SKM-1 treated with dmso at 0.1 percent for 144 hours (cell line): ENCODE measurements at regions not wholly inside any gene's neighbourhood (a gene's known extent, or its start where the extent isn't known, plus 50 kb on each side); places are given as distances from the start of the nearest gene placed in this dataset.

Experiments used
- DNase-seq: peaks from one replicate; lab custom pipeline; 2025; ENCODE audit not compliant: unreplicated experiment; lab: John Stamatoyannopoulos, UW

DNA sequence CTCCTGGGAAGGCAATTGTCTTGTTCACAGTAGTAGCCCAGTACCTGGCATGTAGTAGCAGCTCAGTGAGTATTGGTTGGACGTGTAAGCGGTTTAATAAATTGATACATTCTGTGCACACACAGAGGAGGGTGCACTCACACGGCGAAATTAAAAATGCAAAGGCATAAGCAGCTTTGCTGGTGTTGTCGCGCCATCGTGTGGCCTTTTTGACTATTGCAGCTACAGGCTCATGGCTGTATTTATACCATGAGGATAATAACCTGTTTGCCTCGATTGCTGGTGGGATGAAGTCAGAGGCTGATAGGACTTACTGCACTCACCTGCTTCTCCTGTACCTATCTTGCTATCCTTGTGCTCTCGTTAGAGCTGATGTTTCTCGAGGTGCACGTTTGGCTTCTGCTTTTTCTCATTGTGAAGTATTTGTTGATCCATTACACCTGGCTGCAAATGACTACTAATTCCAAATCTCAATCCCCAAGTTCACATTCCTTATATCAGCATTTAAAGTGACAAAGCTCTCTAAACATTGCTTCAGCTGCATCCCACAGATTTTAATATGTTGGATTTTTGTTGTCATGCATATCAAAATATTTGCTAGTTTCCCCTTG is 61.5 kb downstream of the TBXT start:
- DNase-seq: peak; percentile 56

DNA sequence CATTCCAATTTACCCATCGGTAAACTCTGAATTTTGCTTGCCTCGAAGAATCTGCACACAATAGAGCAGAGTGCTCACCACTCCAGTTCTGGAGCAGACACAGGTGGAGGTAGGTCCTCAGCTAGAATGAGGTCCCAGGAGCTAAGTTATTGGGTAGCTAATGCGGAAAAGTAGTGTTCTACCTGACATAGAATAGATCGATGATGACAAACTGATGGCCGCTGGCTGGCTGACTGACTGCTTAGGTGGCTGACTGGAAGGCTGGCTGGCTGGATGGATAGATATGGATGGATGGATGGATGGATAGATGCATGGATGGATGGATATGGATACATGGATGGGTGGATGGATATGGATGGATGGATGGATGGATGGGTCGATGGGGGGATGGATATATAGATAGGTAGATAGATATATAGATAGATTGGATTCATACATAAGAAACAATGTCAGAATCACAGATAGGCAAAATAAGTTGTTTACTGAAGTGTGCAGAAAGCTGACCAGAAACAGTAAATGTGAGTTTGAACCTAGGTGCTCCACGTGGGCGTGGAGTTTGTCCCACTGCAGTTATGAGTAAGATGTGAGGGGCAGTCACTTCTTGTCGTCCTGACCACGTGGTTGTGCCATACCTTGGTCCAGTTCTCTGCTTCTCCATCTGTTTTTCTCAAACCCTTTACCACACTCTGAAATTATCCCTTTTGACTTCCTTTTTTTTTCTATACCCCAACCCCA is 62.1 kb downstream of the TBXT start:
- peak; percentile 46 for DNase-seq

DNA sequence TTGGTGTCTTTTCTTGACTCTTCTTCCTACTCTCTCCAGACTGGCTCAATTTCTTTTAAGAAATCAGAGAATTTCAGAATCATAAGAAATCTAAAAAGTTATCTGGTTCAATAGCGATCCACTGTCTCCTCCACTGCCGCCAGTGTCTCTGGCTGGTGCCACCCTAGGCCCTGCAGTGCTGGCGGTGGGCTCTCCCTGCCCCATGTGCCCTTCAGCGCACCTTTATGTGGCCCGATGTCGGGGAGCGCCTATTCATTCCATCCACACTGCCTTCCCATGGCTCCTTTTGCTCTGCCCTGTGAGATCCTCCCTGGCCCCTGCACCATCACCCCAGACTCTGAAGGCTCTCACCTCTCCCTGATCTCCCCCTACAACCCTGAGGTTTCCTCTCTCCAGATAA is 62.8 kb downstream of the TBXT start:
- no peak for DNase-seq

DNA sequence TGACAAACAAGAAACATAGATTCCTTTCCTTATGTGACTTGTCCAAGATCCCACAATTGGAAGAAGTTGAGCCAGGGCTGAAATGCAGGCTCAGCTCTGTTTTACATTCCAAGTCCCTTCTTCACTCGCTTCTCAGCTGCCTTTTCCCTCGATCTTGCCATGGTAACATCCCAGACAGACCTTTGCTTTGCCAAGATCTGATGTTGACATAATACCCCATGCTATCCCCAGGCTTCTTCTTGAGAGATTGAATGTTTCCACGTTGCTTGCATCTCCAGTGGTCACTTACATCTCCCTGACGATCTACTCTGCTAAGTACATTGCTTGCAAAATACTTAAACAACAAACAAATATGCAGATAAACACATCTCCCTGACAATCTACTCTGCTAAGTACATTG is 63.5 kb downstream of the TBXT start:
- no peak for DNase-seq

DNA sequence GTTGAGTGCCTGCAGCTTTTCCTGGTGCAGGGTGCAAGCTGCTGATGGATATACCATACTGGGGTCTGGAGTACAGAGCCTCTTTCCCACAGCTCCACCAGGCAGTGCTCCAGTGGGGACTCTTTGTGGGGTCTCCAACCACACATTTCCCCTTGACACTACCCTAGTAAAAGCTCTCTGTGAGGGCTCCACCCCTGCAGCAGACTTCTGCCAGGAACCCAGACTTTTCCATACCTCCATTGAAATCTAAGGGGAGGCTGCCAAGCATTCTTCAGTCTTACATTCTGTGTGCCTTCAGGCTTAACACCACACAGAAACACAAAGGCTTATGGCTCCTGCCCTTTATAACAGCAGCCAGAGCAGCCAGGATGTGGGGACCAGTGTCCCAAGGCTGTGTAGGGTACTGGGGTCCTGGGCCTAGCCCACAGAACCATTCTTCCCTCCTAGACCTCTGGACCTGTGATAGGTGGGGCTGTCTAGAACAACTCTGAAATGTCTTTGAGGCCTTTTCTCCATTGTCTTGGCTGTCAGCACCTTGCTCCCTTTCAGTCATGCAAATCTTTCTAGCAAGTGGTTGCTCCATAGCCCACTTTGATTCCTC is 65.7 kb downstream of the TBXT start:
- DNase-seq: no peak

DNA sequence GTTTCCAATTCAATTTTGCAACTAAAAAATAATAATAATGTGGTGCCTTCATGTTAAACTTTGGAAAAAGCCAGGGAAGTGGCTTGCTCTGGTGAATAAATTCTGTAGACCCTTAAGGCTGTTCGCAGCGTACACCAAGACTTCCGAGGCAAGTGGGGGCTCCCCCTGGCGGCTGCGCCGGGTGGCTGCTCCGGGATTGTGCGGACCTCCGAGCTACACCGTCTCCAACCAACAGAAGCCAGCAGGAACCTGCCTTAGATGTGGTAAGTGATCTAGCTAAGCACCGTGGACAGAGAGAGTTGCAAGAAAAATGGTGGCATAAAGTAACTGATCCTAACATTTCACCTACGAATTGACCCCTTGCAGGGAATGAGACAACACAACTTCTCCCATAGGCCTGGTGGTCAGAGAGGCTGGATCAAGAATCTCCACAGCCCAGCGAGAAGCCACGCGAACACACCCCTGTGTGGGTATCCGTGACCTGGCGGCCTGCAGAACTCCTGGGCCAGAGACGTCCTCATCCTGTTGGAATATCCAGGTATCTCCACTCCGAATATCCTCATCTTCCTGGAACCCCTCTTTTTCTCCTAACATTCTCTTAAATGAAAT is 69.6 kb downstream of the TBXT start:
- peak; percentile 45 for DNase-seq

DNA sequence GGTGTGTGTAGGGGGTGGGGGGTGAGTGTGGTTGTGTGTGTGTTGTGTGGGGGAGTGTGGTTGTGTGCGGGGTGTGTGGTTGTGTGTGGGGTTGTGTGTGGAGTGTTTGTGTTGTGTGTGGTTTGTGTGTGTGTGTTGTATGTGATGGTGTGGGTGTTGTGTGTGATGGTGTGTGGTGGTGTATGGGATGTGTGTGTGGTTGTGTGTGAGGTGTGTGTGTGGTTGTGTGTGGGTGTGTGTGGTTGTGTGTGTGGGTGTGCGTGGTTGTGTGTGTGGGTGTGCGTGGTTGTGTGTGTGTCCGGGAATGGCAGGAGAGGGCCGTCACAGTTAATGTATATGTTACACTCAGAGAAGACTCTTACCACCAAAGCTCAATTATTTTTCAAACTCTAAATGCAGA is 79.8 kb downstream of the TBXT start:
- no peak for DNase-seq

DNA sequence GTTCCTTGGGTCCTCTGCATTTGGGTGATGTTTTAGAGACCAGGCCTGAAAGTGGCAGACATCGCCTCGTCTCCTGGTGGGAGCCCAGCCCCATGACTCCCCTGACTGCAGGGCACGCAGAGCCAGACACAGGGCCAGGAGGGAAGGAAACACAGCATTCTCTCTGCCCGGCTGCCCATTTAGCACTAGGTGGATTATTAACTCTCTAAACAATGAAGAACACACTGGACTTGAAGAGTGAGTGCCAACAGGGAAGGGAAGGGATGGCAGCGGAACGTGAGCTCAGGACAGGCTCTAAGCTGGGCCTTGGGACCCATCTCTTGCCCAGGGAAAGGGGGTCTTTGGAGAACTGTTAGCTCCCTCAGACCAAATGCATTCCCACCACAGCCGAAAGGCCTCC is 80.4 kb downstream of the TBXT start:
- no peak for DNase-seq

DNA sequence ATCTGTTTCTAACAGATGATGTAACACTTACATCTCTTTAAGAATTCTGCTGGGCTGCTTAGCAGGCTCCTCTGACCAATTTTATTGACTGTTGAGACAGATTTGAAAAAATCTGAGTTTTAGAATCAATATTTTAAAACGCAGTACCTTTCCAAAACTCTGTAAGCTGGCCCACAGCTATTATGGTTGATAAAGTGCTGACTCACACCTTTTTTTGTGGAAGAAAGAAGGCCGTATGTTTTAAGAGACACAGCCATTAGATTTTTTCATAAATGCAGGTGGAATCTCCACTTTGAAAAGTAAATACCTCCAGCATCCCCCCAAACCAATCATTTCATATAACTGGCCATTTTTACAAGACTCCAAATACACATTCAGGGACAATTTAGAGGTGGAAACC is 82.2 kb downstream of the TBXT start:
- no peak for DNase-seq

DNA sequence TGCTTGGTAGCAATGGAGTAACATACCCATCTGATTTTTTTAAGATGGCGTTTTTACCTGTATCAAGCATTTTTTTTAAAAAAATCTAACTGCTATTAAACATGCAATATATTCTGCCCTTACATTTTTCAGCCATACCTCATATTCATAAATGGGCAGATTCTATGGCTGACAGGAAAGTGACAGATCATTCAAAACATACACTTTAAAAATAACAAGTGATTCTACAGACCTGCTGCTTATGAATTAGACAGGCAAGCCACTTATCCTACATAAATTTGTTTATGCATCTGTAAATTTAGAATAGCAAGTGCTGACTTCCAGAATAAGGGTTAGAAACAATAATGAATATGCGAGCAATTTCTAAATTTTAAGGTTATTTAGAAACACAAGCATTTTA is 82.7 kb downstream of the TBXT start:
- no peak for DNase-seq

DNA sequence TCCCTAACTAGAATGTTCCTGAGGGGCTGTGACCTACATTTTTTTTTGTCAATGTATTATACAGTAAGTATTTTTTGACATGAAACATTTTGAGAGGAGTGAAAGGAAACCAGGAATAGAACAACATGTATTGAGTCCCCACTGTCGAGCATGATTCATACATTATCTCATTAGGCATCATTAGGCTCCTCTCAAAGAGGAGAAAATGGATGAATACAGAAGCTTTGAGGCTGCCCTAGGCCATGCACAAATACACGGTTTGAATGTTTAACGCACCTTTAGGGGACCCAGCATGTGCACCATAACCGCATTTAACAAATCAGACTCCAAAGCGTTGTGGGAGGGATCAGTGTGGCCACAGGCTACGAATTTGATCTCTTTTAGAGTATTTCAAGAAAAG is 87.8 kb downstream of the TBXT start:
- DNase-seq: no peak

DNA sequence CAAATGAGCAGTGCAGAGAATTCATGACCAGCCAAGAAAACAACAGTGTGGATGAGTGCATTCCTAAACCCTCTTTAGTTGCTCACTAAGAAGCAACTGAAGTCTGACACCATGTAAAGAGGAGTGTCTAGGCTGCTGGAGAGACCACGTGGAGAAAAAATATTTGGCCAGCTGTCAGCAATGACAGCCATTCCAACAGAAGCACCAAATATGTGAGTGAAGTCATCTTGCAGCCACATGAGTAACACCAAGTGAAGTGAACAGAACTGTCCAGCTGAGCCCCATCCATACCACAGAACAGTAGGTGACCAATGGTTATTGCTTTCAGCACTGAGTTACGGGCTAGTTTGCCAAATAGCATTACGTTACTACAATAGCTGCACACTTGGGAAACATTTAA is 89.4 kb downstream of the TBXT start:
- DNase-seq: no peak

DNA sequence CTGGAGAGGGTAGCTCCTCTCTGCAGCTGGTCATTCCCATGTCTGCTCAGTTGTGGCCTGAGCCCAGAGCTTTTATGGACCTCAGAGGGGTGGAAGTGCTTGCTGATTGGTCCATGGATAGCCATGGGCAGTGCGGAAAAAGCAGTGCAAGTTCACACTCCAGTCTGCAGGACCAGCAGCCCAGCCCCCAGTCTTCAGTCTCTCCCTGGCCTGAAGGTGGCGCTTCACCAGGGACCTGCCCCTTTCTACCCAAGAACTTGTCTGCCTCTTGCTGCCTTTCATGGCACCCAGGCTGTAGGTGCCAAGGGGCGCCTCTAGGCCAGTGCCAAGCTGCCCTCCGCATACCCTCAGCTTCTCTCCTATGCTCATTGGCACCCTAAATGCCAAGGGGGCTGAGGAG is 91.0 kb downstream of the TBXT start:
- no peak for DNase-seq

DNA sequence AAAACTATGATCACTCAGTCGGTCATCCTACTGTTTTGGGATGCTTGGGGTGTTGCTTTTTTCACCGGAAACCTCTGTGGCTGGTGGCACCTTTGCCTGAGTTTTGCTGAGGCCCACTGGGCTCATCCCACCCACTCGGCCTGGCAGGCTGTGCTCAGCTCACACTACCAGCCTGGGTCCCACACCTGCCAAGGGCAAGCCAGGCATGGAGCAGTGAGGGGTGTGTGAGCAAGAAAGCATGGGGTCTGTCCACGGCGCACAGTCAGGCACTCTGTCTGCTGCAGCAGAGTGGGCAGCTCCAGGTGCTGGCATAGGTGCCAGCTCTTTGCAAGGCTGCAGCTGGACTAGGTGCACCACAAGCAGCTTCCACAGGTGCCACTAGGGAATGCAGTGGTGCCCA is 91.7 kb downstream of the TBXT start:
- no peak for DNase-seq

DNA sequence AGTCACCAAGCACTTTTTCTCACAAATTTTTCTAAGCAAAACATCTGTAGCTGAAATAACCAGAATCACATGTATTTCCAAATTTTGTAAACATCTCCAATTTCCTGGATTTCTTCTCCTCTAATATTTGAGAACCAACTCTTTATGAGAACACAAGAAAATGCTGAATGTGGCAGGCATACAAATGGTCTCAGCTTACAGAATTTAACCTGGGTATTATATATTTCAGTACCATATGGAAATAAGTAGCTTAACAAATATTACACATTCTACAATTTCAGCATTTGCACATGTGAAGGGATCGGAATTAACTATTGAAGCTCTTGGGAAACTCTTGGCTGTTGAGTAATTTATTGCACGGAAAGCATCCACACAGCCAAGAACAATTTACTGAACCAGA is 92.5 kb downstream of the TBXT start:
- no peak for DNase-seq

DNA sequence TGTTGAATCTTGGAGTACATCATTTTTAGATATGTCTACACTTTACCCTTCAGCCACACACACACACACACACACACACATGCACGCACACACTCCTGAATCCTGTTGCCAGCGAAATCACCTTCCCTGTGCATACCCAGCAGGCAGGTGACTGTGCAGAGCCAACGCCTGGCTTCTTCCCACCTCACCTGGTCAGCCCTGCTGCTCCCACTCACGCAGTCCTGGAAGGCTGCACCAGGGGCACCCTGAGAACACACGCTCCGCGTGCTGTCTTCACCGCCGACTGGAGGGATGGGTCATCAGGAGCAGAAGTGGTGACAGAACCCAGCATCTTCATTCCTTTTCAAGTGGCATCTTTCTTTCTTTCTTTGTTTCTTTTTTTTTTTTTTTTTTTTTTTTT is 94.6 kb downstream of the TBXT start:
- DNase-seq: no peak

DNA sequence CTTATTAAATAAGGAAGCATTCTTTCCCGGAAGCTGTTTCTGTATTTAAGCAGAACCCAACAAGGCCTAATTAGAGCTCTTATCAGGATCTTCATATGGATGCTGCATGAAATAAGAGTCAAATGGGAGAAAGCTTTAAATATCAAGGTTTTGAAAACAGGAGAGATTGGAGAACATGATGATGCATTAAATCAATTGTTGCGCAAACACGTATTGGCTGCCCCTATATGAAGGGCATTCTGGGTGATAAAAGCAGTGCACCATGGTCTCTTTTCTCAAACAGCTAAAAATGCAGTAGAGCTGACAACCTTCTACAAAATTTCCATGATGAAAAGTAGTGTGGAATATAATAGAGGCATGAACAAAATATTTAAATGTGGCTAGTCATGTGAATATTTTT is 98.9 kb downstream of the TBXT start:
- no peak for DNase-seq

DNA sequence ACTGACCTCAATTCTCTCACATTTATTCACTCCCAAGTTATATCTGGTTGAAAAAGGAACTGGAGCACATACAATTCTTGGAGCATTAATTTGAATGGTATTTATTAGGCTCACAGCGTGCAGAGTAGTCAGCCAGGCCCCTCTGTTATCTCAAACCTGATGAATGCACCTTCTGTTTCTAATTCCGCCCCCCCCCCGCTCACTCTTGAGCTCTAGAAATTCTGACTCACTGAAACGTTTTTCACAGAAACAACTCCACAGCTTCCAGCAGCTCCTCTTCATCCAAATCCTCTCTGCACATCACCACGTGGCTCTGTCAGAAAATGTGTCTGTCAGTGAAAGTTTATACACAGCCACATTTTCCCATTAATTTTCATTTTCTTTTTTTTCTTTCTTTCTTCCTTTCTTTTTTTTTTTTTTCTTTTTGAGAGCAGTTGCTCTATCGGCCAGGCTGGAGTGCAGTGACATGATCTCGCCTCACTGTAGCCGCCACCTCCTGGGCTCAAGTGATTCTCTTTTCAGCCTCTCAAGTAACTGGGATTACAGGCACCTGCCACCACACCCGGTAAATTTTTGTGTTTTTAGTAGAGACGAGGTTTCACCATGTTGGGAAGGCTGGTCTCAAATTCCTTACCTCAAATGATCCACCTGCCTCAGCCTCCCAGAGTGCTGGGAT is 109.4 kb downstream of the TBXT start:
- no peak for DNase-seq

DNA sequence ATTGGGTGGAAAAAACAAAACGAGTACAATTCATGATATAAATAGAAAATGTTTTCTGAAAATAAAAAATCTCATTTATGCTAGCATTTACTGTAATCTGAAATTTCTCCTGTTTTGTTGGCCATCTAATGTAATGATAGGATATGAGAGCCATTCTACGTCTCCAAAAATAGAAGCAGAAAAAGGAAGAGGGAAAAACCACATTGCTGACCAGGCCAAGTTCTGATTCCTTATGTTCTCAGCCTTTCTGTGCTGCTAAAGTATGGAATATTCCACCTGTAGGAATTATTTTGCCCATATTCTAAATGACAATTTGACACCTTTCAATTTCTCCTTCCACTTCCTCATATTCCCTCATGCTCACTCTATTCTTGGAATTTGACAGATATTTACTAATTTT is 110.2 kb downstream of the TBXT start:
- DNase-seq: no peak

DNA sequence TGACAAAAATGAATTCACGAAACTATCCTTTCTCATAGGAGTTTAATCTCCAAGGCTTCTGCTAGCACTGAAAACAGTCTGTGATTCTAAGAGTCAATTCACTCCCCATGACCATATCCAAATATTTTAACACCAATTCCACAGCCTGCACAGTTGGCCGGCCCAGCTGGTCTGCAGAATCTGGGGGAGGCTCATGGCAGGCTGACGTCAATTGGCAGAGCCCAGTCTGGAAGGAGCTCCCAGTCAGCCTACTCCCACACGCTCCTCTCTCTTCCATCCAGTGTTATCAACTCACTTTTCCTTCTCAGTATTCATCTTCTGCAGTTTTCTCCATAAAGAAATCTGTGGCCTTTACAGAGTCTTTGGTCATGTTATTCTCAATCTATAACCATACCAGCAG is 111.0 kb downstream of the TBXT start:
- no peak for DNase-seq

DNA sequence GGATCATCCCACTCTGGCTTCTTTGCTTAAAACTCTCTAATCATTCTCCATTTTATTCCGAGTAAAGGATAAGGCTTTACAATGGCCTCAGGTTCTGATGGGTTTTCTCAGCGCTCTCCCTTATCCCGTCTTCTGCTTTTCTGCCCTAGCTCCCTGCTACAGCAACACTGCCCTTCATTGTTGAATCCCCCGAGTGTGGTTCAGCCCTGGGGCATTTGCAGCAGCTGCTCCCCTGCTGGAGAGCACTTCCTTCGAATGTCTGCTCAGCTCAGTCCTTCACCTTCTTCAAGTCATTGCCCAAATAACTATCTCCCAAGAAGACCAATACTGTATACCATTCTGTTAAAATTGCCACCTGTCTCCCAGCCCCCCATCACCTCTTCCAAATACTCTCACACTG is 111.8 kb downstream of the TBXT start:
- no peak for DNase-seq

DNA sequence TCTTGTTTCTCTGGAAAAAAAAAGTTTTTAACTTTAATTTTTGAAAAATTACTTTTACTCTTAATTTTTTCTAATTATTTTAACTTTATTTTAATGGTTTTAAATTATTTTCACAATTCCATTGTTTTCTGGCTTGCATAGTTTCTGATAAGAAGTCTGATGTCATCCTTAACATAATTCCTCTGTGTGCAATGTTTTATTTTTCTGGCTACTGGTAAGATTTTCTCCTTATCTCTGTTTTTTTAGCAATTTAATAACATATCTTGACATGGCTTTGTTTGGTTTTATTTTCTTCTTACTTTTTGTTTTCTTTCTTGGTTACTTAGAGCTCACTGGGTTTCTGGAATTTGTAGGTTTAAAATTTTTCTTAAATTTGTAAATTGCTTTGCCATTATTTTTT is 114.8 kb downstream of the TBXT start:
- no peak for DNase-seq
